ENCODE measurements at regions not wholly inside any gene's neighbourhood (a gene's known extent, or its start where the extent isn't known, plus 50 kb on each side); places are given as distances from the start of the nearest gene placed in this dataset.

DNA sequence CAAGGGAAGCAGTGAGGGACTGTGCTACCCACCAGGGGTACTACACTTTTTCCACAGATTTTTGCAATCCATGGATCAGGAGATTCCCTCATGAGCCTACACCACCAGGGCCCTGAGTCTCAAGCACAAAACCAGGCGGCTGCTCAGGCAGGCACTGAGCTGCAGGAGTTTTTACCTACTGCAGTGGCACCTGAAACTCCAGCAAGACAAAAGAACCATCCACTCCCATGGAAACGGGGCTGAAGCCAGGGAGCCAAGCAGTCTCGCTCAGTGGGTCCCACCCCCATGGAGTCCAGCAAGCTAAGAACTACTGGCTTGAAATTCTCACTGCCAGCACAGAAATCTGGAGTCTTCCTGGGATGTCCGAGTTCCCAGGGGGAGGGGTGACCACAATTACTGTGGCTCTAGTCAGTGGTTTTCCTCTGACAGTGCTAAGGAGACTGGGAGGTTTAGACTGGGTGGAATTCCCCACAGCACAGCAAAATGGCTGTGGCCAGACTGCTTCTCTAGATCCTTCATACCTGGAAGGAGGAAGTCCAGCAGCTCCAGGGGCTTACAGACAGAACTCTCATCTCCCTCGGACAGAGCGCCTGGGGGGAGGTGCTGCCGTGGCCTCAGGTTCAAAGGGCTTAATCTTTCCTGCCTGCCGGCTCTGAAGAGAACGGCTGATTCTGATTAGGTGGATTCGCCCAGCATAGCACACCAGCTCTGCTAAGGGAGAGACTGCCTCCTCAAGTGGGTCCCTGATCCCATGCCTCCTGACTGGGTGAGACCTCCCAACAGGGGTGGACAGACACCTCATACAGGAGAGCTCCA, 437.8 kb downstream of the LTN1 start:
- H3F3A ChIP-seq (ENCODE audit: low read depth): no peaks in the 10 kb centered on the region
- H3K4me1 ChIP-seq (ENCODE audit: insufficient read depth, low read length, poor library complexity, severe bottlenecking): no peaks in the 10 kb centered on the region
- H3K36me3 ChIP-seq (ENCODE audit: insufficient read depth, low read length): no peaks in the 10 kb centered on the region
- H3K9me3 ChIP-seq (ENCODE audit: insufficient read depth, low read depth, low read length): no peaks in the 10 kb centered on the region; the same call in 1 of the 2 replicates
- TF ChIP-seq EZH2phosphoT487 (IDR thresholded peaks at IDR 0.05; ENCODE audit: borderline replicate concordance): no peak
- TF ChIP-seq, protein P1, sequence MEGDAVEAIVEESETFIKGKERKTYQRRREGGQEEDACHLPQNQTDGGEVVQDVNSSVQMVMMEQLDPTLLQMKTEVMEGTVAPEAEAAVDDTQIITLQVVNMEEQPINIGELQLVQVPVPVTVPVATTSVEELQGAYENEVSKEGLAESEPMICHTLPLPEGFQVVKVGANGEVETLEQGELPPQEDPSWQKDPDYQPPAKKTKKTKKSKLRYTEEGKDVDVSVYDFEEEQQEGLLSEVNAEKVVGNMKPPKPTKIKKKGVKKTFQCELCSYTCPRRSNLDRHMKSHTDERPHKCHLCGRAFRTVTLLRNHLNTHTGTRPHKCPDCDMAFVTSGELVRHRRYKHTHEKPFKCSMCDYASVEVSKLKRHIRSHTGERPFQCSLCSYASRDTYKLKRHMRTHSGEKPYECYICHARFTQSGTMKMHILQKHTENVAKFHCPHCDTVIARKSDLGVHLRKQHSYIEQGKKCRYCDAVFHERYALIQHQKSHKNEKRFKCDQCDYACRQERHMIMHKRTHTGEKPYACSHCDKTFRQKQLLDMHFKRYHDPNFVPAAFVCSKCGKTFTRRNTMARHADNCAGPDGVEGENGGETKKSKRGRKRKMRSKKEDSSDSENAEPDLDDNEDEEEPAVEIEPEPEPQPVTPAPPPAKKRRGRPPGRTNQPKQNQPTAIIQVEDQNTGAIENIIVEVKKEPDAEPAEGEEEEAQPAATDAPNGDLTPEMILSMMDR (conservative IDR thresholded peaks at IDR 0.05; ENCODE audit: low read length): no peak
- no peak overlapping the region for H2AFZ ChIP-seq (ENCODE audit: low read length)
- no peaks in the 10 kb centered on the region for H3K79me2 ChIP-seq (ENCODE audit: insufficient read depth, low read length)
- no peak overlapping the region for H3K4me3 ChIP-seq (ENCODE audit: low read length, poor library complexity, severe bottlenecking)
- no peaks in the 10 kb centered on the region for H3K27me3 ChIP-seq (ENCODE audit: insufficient read depth, low read length, poor library complexity, severe bottlenecking)
- no peaks in the 10 kb centered on the region for H4K20me1 ChIP-seq (ENCODE audit: insufficient read depth, low read length, poor library complexity, severe bottlenecking)
- H3K9me2 ChIP-seq (replicated peaks; ENCODE audit: low read depth, low read length): no peaks in the 10 kb centered on the region
- H3K4me2 ChIP-seq (ENCODE audit: low read depth, low read length, poor library complexity, severe bottlenecking): no peak overlapping the region
- no peak overlapping the region for H3K9ac ChIP-seq (ENCODE audit: low read depth, low read length, poor library complexity, severe bottlenecking)

DNA sequence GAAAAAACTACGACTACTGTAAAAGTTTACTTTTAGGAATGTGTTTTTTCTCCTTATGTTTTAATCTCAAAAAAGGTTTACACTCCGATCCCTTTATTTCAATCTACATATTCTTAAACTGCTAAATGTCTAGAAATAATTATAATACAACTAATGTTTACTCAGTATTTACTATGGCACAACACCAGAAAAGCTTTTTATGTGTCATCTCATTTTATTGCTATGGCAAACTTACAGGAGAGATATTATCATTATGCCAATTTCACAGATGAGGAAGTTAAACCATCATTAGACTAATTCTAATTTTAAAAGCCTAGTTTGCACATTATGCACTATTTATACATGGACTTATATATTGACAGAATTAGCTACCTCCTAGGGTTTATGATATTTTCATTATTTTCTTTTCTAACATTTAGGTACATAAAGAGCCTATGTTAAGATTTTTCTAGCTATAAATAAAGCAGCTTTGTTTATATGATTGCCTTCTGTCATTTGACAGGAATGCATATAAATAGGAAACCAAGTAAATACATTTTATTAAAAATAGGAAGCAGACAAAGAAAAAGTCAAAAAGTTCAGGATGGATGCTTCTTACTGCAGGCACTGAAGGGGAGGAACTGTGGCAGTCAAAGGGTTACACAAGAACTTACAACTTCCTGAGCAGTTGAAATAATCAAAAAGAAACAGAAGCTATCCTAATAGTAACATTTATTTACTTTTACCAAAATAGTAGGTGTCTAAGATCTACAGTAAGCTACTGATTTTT, 442.4 kb downstream of the LTN1 start:
- no peak overlapping the region for H3K4me3 ChIP-seq (ENCODE audit: low read length, poor library complexity, severe bottlenecking)
- TF ChIP-seq EZH2phosphoT487 (IDR thresholded peaks at IDR 0.05; ENCODE audit: borderline replicate concordance): no peak
- TF ChIP-seq, protein P1 (conservative IDR thresholded peaks at IDR 0.05; ENCODE audit: low read length): no peak
- H2AFZ ChIP-seq (ENCODE audit: low read length): no peak overlapping the region
- H3K4me2 ChIP-seq (ENCODE audit: low read depth, low read length, poor library complexity, severe bottlenecking): no peak overlapping the region
- H3K36me3 ChIP-seq (ENCODE audit: insufficient read depth, low read length): no peaks in the 10 kb centered on the region
- no peaks in the 10 kb centered on the region for H4K20me1 ChIP-seq (ENCODE audit: insufficient read depth, low read length, poor library complexity, severe bottlenecking)
- H3K79me2 ChIP-seq (ENCODE audit: insufficient read depth, low read length): no peaks in the 10 kb centered on the region
- no peaks in the 10 kb centered on the region for H3K9me2 ChIP-seq (replicated peaks; ENCODE audit: low read depth, low read length)
- no peaks in the 10 kb centered on the region for H3K4me1 ChIP-seq (ENCODE audit: insufficient read depth, low read length, poor library complexity, severe bottlenecking)
- no peaks in the 10 kb centered on the region for H3K27me3 ChIP-seq (ENCODE audit: insufficient read depth, low read length, poor library complexity, severe bottlenecking)
- no peaks in the 10 kb centered on the region for H3K9me3 ChIP-seq (ENCODE audit: insufficient read depth, low read depth, low read length)
- no peak overlapping the region for H3K9ac ChIP-seq (ENCODE audit: low read depth, low read length, poor library complexity, severe bottlenecking)
- H3F3A ChIP-seq (ENCODE audit: low read depth): no peaks in the 10 kb centered on the region

DNA sequence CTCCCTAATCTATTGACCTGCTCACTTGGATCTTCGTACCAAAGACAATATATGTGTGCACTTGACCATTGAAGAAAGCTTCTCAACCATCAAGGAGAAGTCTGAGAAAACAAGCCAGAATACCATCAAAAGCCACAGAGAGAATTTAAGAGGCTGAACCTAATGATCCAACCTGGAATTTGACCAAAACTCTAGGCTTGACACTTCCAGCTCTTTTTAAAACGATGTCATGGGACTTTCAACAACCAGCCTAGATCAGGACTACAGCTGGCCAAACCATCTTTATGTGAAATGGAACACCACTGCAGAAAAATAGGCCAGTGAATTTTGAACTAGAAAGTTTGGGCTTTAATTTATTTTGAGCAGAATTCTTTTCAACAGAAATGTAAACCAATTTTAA, 444.4 kb downstream of the LTN1 start:
- no peak overlapping the region for H2AFZ ChIP-seq (ENCODE audit: low read length)
- no peaks in the 10 kb centered on the region for H3K4me1 ChIP-seq (ENCODE audit: insufficient read depth, low read length, poor library complexity, severe bottlenecking)
- H4K20me1 ChIP-seq (ENCODE audit: insufficient read depth, low read length, poor library complexity, severe bottlenecking): no peaks in the 10 kb centered on the region
- TF ChIP-seq, protein P1 (conservative IDR thresholded peaks at IDR 0.05; ENCODE audit: low read length): no peak
- TF ChIP-seq EZH2phosphoT487 (IDR thresholded peaks at IDR 0.05; ENCODE audit: borderline replicate concordance): no peak
- H3K9me3 ChIP-seq (ENCODE audit: insufficient read depth, low read depth, low read length): no peaks in the 10 kb centered on the region; the same call in 1 of the 2 replicates
- H3K9me2 ChIP-seq (replicated peaks; ENCODE audit: low read depth, low read length): no peaks in the 10 kb centered on the region
- no peak overlapping the region for H3K4me3 ChIP-seq (ENCODE audit: low read length, poor library complexity, severe bottlenecking)
- no peaks in the 10 kb centered on the region for H3K36me3 ChIP-seq (ENCODE audit: insufficient read depth, low read length)
- no peak overlapping the region for H3K9ac ChIP-seq (ENCODE audit: low read depth, low read length, poor library complexity, severe bottlenecking)
- no peaks in the 10 kb centered on the region for H3F3A ChIP-seq (ENCODE audit: low read depth)
- H3K27me3 ChIP-seq (ENCODE audit: insufficient read depth, low read length, poor library complexity, severe bottlenecking): no peaks in the 10 kb centered on the region
- H3K79me2 ChIP-seq (ENCODE audit: insufficient read depth, low read length): no peaks in the 10 kb centered on the region
- H3K4me2 ChIP-seq (ENCODE audit: low read depth, low read length, poor library complexity, severe bottlenecking): no peak overlapping the region

All from Loucy (cell line).